H9 (cell line): ENCODE measurements at regions not wholly inside any gene's neighbourhood (a gene's known extent, or its start where the extent isn't known, plus 50 kb on each side); places are given as distances from the start of the nearest gene placed in this dataset.

Experiments used
- DNase-seq: peaks from one replicate; pipeline ENCODE4 v3.0.0-alpha.2; 2017
- H2AFZ ChIP-seq: one replicate; pipeline ENCODE4 v1.6.1; 2013; ENCODE audit warnings: mild to moderate bottlenecking, low read length, control low read depth, moderate library complexity
- H2AK5ac ChIP-seq: 2 replicates; pipeline ENCODE4 v1.6.1; 2013; ENCODE audit warnings: low read length, control low read depth, mixed read lengths; ENCODE audit not compliant: insufficient read length
- H2BK120ac ChIP-seq: one replicate; pipeline ENCODE4 v1.6.1; 2013; ENCODE audit warnings: low read depth, mild to moderate bottlenecking, low read length, control low read depth, inconsistent platforms; ENCODE audit not compliant: poor library complexity, severe bottlenecking
- H2BK12ac ChIP-seq: 2 replicates; pipeline ENCODE4 v1.6.1; 2013; ENCODE audit warnings: low read length, control low read depth, mixed read lengths, low read depth; ENCODE audit not compliant: insufficient read length
- H2BK15ac ChIP-seq: 2 replicates; pipeline ENCODE4 v1.6.1; 2013; ENCODE audit warnings: low read depth, low read length, control low read depth
- H2BK20ac ChIP-seq: one replicate; pipeline ENCODE4 v1.6.1; 2013; ENCODE audit warnings: low read depth, mild to moderate bottlenecking, low read length, control low read depth, inconsistent platforms; ENCODE audit not compliant: poor library complexity, severe bottlenecking
- H2BK5ac ChIP-seq: 2 replicates; pipeline ENCODE4 v1.6.1; 2013; ENCODE audit warnings: low read length, control low read depth, mixed read lengths; ENCODE audit not compliant: insufficient read length
- H3K14ac ChIP-seq: 2 replicates; pipeline ENCODE4 v1.6.1; 2013; ENCODE audit warnings: low read length, control low read depth; ENCODE audit not compliant: insufficient read depth
- H3K18ac ChIP-seq: 2 replicates; pipeline ENCODE4 v1.6.1; 2013; ENCODE audit warnings: low read depth, mild to moderate bottlenecking, mixed read lengths, low read length, control low read depth; ENCODE audit not compliant: insufficient read length
- H3K23ac ChIP-seq: 2 replicates; pipeline ENCODE4 v1.6.1; 2013; ENCODE audit warnings: low read length, control low read depth, mixed read lengths, low read depth; ENCODE audit not compliant: insufficient read length
- H3K23me2 ChIP-seq: 2 replicates; pipeline ENCODE4 v1.6.1; 2013; ENCODE audit warnings: low read depth, mild to moderate bottlenecking, mixed read lengths, low read length, control low read depth; ENCODE audit not compliant: insufficient read length, poor library complexity, severe bottlenecking
- H3K27ac ChIP-seq: 2 replicates; pipeline ENCODE4 v1.5.1; 2013; ENCODE audit warnings: low read length, control low read depth, mixed read lengths, low read depth; ENCODE audit not compliant: insufficient read length
- H3K27me3 ChIP-seq: 2 replicates; pipeline ENCODE4 v1.6.1; 2013; ENCODE audit warnings: low read length, control low read depth, inconsistent platforms; ENCODE audit not compliant: insufficient read depth
- H3K4ac ChIP-seq: 2 replicates; pipeline ENCODE4 v1.6.1; 2013; ENCODE audit warnings: low read depth, mild to moderate bottlenecking, control low read depth, inconsistent platforms, low read length, moderate library complexity
- H3K4me1 ChIP-seq: 2 replicates; pipeline ENCODE4 v1.6.1; 2013; ENCODE audit warnings: low read length, control low read depth, inconsistent platforms; ENCODE audit not compliant: insufficient read depth
- H3K4me2 ChIP-seq: 2 replicates; pipeline ENCODE4 v1.6.1; 2013; ENCODE audit warnings: low read length, control low read depth, mixed read lengths; ENCODE audit not compliant: insufficient read length, insufficient read depth
- H3K56ac ChIP-seq: 2 replicates; pipeline ENCODE4 v1.6.1; 2013; ENCODE audit warnings: low read depth, mild to moderate bottlenecking, mixed read lengths, low read length, control low read depth; ENCODE audit not compliant: insufficient read length
- H3K79me1 ChIP-seq: 2 replicates; pipeline ENCODE4 v1.6.1; 2013; ENCODE audit warnings: low read depth, mild to moderate bottlenecking, moderate library complexity, low read length, control low read depth, inconsistent platforms; ENCODE audit not compliant: insufficient read depth, poor library complexity, severe bottlenecking
- H3K79me2 ChIP-seq: 2 replicates; pipeline ENCODE4 v1.6.1; 2013; ENCODE audit warnings: low read length, control low read depth, inconsistent platforms; ENCODE audit not compliant: insufficient read depth
- H3K9ac ChIP-seq: 2 replicates; pipeline ENCODE4 v1.6.1; 2013; ENCODE audit warnings: low read length, control low read depth, mixed read lengths; ENCODE audit not compliant: insufficient read length; ENCODE audit errors: extremely low read depth
- H3K9me3 ChIP-seq: one replicate; pipeline ENCODE4 v1.6.1; 2013; ENCODE audit warnings: low read depth, low read length, inconsistent platforms; ENCODE audit not compliant: control insufficient read depth
- H3T11ph ChIP-seq: one replicate; pipeline ENCODE4 v1.6.1; 2013; ENCODE audit warnings: mild to moderate bottlenecking, low read length, control low read depth, inconsistent platforms
- H4K20me1 ChIP-seq: one replicate; pipeline ENCODE4 v1.6.1; 2013; ENCODE audit not compliant: control insufficient read depth, insufficient read length, insufficient read depth
- H4K5ac ChIP-seq: 2 replicates; pipeline ENCODE4 v1.6.1; 2013; ENCODE audit warnings: low read depth, mild to moderate bottlenecking, mixed read lengths, low read length, control low read depth; ENCODE audit not compliant: insufficient read length
- H4K8ac ChIP-seq: replicated peaks from 2 replicates; pipeline ENCODE4 v1.6.1; 2013; ENCODE audit warnings: low read length, control low read depth, mixed read lengths, low read depth; ENCODE audit not compliant: insufficient read length
- H4K91ac ChIP-seq: 2 replicates; pipeline ENCODE4 v1.6.1; 2013; ENCODE audit warnings: low read depth, mild to moderate bottlenecking, moderate library complexity, mixed read lengths, low read length, control low read depth; ENCODE audit not compliant: insufficient read length
- H3K27ac Mint-ChIP-seq, 3 experiments: 2 replicates in 2 of 3; 3 replicates in 1 of 3; pipeline ENCODE4 v1.8.0; 2020 to 2021; ENCODE audit warnings: mixed read lengths in 3 of 3, mild to moderate bottlenecking in 1 of 3, moderate library complexity in 1 of 3
- H3K27me3 Mint-ChIP-seq: 2 replicates; pipeline ENCODE4 v1.8.0; 2021; ENCODE audit warnings: low read depth, mild to moderate bottlenecking, moderate library complexity, mixed read lengths
- H3K36me3 Mint-ChIP-seq, 3 experiments: 2 replicates in 2 of 3; 3 replicates in 1 of 3; pipeline ENCODE4 v1.8.0; 2020 to 2021; ENCODE audit warnings: low read depth in 3 of 3, mixed read lengths in 3 of 3; ENCODE audit not compliant: insufficient read depth in 1 of 3
- H3K4me1 Mint-ChIP-seq, 2 experiments: 2 replicates each; pipeline ENCODE4 v1.8.0; 2020; ENCODE audit warnings: mixed read lengths in 2 of 2
- H3K4me3 Mint-ChIP-seq, 2 experiments: 2 replicates in 1 of 2; 3 replicates in 1 of 2; pipeline ENCODE4 v1.8.0; 2020 to 2021; ENCODE audit warnings: mild to moderate bottlenecking in 2 of 2, mixed read lengths in 2 of 2, moderate library complexity in 1 of 2
- H3K9me3 Mint-ChIP-seq, 2 experiments: 2 replicates in 1 of 2; 3 replicates in 1 of 2; pipeline ENCODE4 v1.8.0; 2020; ENCODE audit warnings: mild to moderate bottlenecking in 2 of 2, mixed read lengths in 2 of 2, moderate library complexity in 1 of 2
- WGBS: extraction: QIAGEN DNeasy Blood & Tissue Kit; methylation state at CpG from one replicate; pipeline ENCODE4 v1.1.7; 2013; ENCODE audit warnings: missing lambda C conversion rate, low lambda C conversion rate, mixed read lengths; ENCODE audit not compliant: insufficient read length; ENCODE audit errors: extremely low coverage; 5-methylcytosine and 5-hydroxymethylcytosine counted together
- TF ChIP-seq, protein P1 (sequence below): fragments of 200-600 bp; sonication (generic); conservative IDR thresholded peaks from 3 replicates; pipeline ENCODE4 v1.8.0; 2021; ENCODE audit warnings: antibody characterized with exemption, mild to moderate bottlenecking

DNA sequence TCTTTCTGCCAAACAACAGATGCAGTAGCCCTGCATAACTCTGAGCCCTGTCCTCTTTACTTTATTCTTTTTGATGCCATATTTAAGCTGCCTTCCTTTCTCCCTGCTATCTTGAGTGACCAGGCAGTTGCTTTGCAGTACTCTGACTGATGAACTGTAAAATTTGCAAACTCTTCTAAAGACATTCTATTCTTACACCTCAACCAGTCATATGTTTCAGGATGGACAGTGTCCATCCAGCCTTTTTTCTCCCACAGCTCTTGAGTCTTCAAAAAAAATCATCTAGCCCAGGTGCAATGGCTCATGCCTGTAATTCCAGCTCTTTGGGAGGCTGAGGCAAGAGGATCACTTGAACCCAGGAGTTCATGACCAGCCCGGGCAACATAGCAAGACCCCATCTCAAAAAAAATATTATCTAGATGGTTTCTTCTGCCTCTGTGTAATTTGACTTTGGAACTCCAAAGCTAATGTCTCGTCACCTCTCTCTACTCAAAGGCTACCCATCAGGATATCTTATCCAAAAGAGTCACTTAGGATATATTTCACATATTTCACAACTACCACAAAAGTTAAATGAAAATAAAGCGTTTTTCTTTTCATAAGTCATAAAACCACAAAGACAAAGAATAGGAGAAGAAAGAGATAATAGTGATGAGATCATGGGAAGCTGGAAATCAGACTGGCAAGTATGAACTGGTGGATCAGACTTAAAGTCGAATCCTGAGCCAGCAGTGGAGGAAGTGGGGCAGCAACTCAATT lies 54.6 kb upstream of the IPO9 start:
- H3T11ph ChIP-seq: no peak overlapping the region
- no peaks in the 10 kb centered on the region for H4K20me1 ChIP-seq
- H3K4me2 ChIP-seq: no peak overlapping the region
- H2BK15ac ChIP-seq: no peak overlapping the region
- no CpG with 5 or more reads among the region's 4 CpGs for WGBS
- no peak overlapping the region for H4K5ac ChIP-seq
- no peak overlapping the region for H3K4ac ChIP-seq
- H2BK5ac ChIP-seq: no peak overlapping the region
- DNase-seq: no peak
- no peak overlapping the region for H3K18ac ChIP-seq
- H2BK120ac ChIP-seq: no peak overlapping the region
- H2AK5ac ChIP-seq: no peak overlapping the region
- H3K14ac ChIP-seq: no peak overlapping the region
- H3K9ac ChIP-seq: no peak overlapping the region
- no peaks in the 10 kb centered on the region for H3K4me1 ChIP-seq
- no peak overlapping the region for H3K27ac ChIP-seq
- H4K91ac ChIP-seq: no peak overlapping the region
- Mint-ChIP-seq H3K36me3 (peaks cover 5 to 26% (median 9%) of the 10 kb centered on the region in 3 experiments; a peak in 6 of 7 replicates), H3K4me3 (no peak overlapping the region), H3K27me3 (no peaks in the 10 kb centered on the region), H3K27ac (no peak overlapping the region), H3K9me3 (peaks cover 17 to 20% of the 10 kb centered on the region in 2 experiments), H3K4me1 (peaks cover 0 to 6% of the 10 kb centered on the region in 2 experiments; a peak in 2 of 4 replicates)
- no peak overlapping the region for H2AFZ ChIP-seq
- H4K8ac ChIP-seq: no peak overlapping the region
- H3K23ac ChIP-seq: no peak overlapping the region
- no peaks in the 10 kb centered on the region for H3K79me1 ChIP-seq
- no peak overlapping the region for H2BK12ac ChIP-seq
- H3K23me2 ChIP-seq: no peaks in the 10 kb centered on the region
- no peaks in the 10 kb centered on the region for H3K9me3 ChIP-seq
- H3K79me2 ChIP-seq: no peaks in the 10 kb centered on the region
- H3K27me3 ChIP-seq: no peaks in the 10 kb centered on the region
- H2BK20ac ChIP-seq: no peak overlapping the region
- TF ChIP-seq, protein P1, sequence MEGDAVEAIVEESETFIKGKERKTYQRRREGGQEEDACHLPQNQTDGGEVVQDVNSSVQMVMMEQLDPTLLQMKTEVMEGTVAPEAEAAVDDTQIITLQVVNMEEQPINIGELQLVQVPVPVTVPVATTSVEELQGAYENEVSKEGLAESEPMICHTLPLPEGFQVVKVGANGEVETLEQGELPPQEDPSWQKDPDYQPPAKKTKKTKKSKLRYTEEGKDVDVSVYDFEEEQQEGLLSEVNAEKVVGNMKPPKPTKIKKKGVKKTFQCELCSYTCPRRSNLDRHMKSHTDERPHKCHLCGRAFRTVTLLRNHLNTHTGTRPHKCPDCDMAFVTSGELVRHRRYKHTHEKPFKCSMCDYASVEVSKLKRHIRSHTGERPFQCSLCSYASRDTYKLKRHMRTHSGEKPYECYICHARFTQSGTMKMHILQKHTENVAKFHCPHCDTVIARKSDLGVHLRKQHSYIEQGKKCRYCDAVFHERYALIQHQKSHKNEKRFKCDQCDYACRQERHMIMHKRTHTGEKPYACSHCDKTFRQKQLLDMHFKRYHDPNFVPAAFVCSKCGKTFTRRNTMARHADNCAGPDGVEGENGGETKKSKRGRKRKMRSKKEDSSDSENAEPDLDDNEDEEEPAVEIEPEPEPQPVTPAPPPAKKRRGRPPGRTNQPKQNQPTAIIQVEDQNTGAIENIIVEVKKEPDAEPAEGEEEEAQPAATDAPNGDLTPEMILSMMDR: no peak
- no peak overlapping the region for H3K56ac ChIP-seq
